Vagina (tissue), 2 donors: ENCODE measurements at regions not wholly inside any gene's neighbourhood (a gene's known extent, or its start where the extent isn't known, plus 50 kb on each side); places are given as distances from the start of the nearest gene placed in this dataset.

Experiments
- DNase-seq, 2 donors: peaks; one replicate each; pipeline ENCODE4 v3.0.0-alpha.2; 2017; ENCODE audit errors: extremely low spot score in 2 of 2
- H3K27ac ChIP-seq: fragments of 200-600 bp; sonication (generic); one replicate; pipeline ENCODE4 v1.5.1; 2019
- H3K27me3 ChIP-seq: fragments of 200-600 bp; sonication (generic); one replicate; pipeline ENCODE4 v1.5.1; 2019
- H3K36me3 ChIP-seq, 2 donors: fragments of 200-600 bp; sonication (generic); one replicate each; pipeline ENCODE4 v1.5.1; 2017 to 2019
- H3K4me1 ChIP-seq: fragments of 200-600 bp; sonication (generic); one replicate; pipeline ENCODE4 v1.5.1; 2019
- H3K4me3 ChIP-seq, 2 donors: fragments of 200-600 bp; sonication (generic); 1 replicate in 1 of 2; 2 replicates in 1 of 2; pipeline ENCODE4 v1.5.1; 2016 to 2019
- H3K9me3 ChIP-seq: fragments of 200-600 bp; sonication (generic); one replicate; pipeline ENCODE4 v1.5.1; 2019
- POLR2A ChIP-seq, 2 donors: fragments of 450-650 bp; IDR thresholded peaks; one replicate each; pipeline ENCODE4 v1.6.1; 2017; ENCODE audit warnings: antibody characterized with exemption in 2 of 2, mild to moderate bottlenecking in 2 of 2, moderate library complexity in 2 of 2
- POLR2AphosphoS5 ChIP-seq, 2 donors: sonication (generic); formaldehyde crosslinking; IDR thresholded peaks; one replicate each; pipeline ENCODE4 v1.9.0; 2017; ENCODE audit warnings: antibody characterized with exemption in 2 of 2, mild to moderate bottlenecking in 2 of 2, low read depth in 1 of 2; ENCODE audit not compliant: insufficient read depth in 1 of 2
- intact Hi-C: fragments of 100-400 bp; cut with DNase I; formaldehyde crosslinking; loops from one replicate; pipeline ENCODE4 v1.15.1; 2023
- TF ChIP-seq, protein P1 (sequence below), 3 experiments: fragments of 450-650 bp in 2 of 3; fragments of 200-600 bp in 1 of 3; sonication (generic) in 1 of 3; IDR thresholded peaks; one replicate each; pipeline ENCODE4 v1.5.1; 2017 to 2019; ENCODE audit warnings: antibody characterized with exemption in 3 of 3, mild to moderate bottlenecking in 2 of 3, moderate library complexity in 2 of 3

GRCh38 chr10:93219347-93219746 is 145.7 kb downstream of the CYP26A1 start:
- Histone ChIP-seq H3K36me3 (no peaks in the 10 kb centered on the region), H3K27me3 (no peaks in the 10 kb centered on the region), H3K4me1 (no peaks in the 10 kb centered on the region), H3K4me3 (no peak overlapping the region), H3K27ac (no peak overlapping the region), H3K9me3 (no peaks in the 10 kb centered on the region)
- TF ChIP-seq, protein P1, sequence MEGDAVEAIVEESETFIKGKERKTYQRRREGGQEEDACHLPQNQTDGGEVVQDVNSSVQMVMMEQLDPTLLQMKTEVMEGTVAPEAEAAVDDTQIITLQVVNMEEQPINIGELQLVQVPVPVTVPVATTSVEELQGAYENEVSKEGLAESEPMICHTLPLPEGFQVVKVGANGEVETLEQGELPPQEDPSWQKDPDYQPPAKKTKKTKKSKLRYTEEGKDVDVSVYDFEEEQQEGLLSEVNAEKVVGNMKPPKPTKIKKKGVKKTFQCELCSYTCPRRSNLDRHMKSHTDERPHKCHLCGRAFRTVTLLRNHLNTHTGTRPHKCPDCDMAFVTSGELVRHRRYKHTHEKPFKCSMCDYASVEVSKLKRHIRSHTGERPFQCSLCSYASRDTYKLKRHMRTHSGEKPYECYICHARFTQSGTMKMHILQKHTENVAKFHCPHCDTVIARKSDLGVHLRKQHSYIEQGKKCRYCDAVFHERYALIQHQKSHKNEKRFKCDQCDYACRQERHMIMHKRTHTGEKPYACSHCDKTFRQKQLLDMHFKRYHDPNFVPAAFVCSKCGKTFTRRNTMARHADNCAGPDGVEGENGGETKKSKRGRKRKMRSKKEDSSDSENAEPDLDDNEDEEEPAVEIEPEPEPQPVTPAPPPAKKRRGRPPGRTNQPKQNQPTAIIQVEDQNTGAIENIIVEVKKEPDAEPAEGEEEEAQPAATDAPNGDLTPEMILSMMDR (IDR thresholded peaks at IDR 0.05) = no peak
- TF ChIP-seq POLR2AphosphoS5 (IDR thresholded peaks at IDR 0.05; ENCODE audit: insufficient read depth in 1 of 2, low read depth in 1 of 2) = no peak
- TF ChIP-seq POLR2A (IDR thresholded peaks at IDR 0.05) = no peak
- intact Hi-C loops = no loop called here
- peak in 1 of 2 donors; percentile 1 for DNase-seq

- H3K9me3 ChIP-seq = no peaks in the 10 kb centered on the region
- H3K36me3 ChIP-seq = no peaks in the 10 kb centered on the region
- TF ChIP-seq, protein P1 (IDR thresholded peaks at IDR 0.05) = no peak
- H3K27me3 ChIP-seq = no peaks in the 10 kb centered on the region
- DNase-seq = peak in 1 of 2 donors; percentile 40
- intact Hi-C loops = no loop called here
- no peak overlapping the region for H3K27ac ChIP-seq
- no peaks in the 10 kb centered on the region for H3K4me1 ChIP-seq
- H3K4me3 ChIP-seq = no peak overlapping the region
These were observed 146.8 kb downstream of the CYP26A1 start for GRCh38 chr10:93220296-93221170.

- H3K27me3 ChIP-seq = no peaks in the 10 kb centered on the region
- no peak overlapping the region for H3K27ac ChIP-seq
- H3K36me3 ChIP-seq = no peaks in the 10 kb centered on the region
- TF ChIP-seq POLR2AphosphoS5 (IDR thresholded peaks at IDR 0.05; ENCODE audit: insufficient read depth in 1 of 2, low read depth in 1 of 2) = no peak
- no peaks in the 10 kb centered on the region for H3K4me1 ChIP-seq
- H3K4me3 ChIP-seq = no peak overlapping the region
- peak in 1 of 2 donors; percentile 70 for DNase-seq
- intact Hi-C loops = no loop called here
- no peaks in the 10 kb centered on the region for H3K9me3 ChIP-seq
These were observed 147.4 kb downstream of the CYP26A1 start for GRCh38 chr10:93221171-93221496.

GRCh38 chr10:93221521-93221920 is 147.8 kb downstream of the CYP26A1 start:
- intact Hi-C loops = no loop called here
- Histone ChIP-seq H3K27ac (no peak overlapping the region), H3K4me1 (no peaks in the 10 kb centered on the region), H3K36me3 (no peaks in the 10 kb centered on the region), H3K4me3 (no peak overlapping the region), H3K27me3 (no peaks in the 10 kb centered on the region), H3K9me3 (no peaks in the 10 kb centered on the region)
- no peak for DNase-seq
- TF ChIP-seq POLR2AphosphoS5 (IDR thresholded peaks at IDR 0.05; ENCODE audit: insufficient read depth in 1 of 2, low read depth in 1 of 2) = no peak
- TF ChIP-seq POLR2A (IDR thresholded peaks at IDR 0.05) = no peak
- TF ChIP-seq, protein P1 (IDR thresholded peaks at IDR 0.05) = no peak

- intact Hi-C loops = no loop called here
- no peaks in the 10 kb centered on the region for H3K27me3 ChIP-seq
These were observed 148.6 kb downstream of the CYP26A1 start for GRCh38 chr10:93222211-93222754.

More at GRCh38 chr10:93222211-93222754, 148.6 kb downstream of the CYP26A1 start:
- H3K36me3 ChIP-seq = no peaks in the 10 kb centered on the region
- TF ChIP-seq POLR2A (IDR thresholded peaks at IDR 0.05) (no peak), POLR2AphosphoS5 (IDR thresholded peaks at IDR 0.05; ENCODE audit: insufficient read depth in 1 of 2, low read depth in 1 of 2) (no peak)
- TF ChIP-seq, protein P1 (IDR thresholded peaks at IDR 0.05) = no peak
- no peak overlapping the region for H3K27ac ChIP-seq
- no peaks in the 10 kb centered on the region for H3K4me1 ChIP-seq
- no peaks in the 10 kb centered on the region for H3K9me3 ChIP-seq
- no peak overlapping the region for H3K4me3 ChIP-seq
- DNase-seq = peak in 1 of 2 donors; percentile 31
